ENCODE measurements at regions not wholly inside any gene's neighbourhood (a gene's known extent, or its start where the extent isn't known, plus 50 kb on each side); places are given as distances from the start of the nearest gene placed in this dataset.

- Histone ChIP-seq H4K20me1 (replicated peaks; ENCODE audit: control insufficient read depth, extremely low read depth, insufficient read depth, low read length) (no peaks in the 10 kb centered on the region), H3K9me3 (replicated peaks; ENCODE audit: control insufficient read depth, insufficient read depth, low read length) (no peaks in the 10 kb centered on the region), H3K4me1 (ENCODE audit: control insufficient read depth, extremely low read depth, insufficient read depth, low read length) (no peaks in the 10 kb centered on the region), H3K36me3 (ENCODE audit: control insufficient read depth in 2 of 2, extremely low read depth in 1 of 2, insufficient read depth in 2 of 2, low read length in 2 of 2) (no peaks in the 10 kb centered on the region), H3K4me3 (replicated peaks in 1 of 3; ENCODE audit: insufficient read depth in 1 of 3, low read depth in 1 of 3, low read length in 3 of 3) (no peak overlapping the region), H3K79me2 (ENCODE audit: control insufficient read depth, insufficient read depth, low read length) (no peaks in the 10 kb centered on the region), H3K27me3 (ENCODE audit: control insufficient read depth in 2 of 2, insufficient read depth in 2 of 2, low read length in 2 of 2) (no peaks in the 10 kb centered on the region), H3K9ac (replicated peaks; ENCODE audit: extremely low read depth, insufficient read depth, low read length) (no peak overlapping the region), H2AFZ (ENCODE audit: low read depth, low read length) (no peak overlapping the region), H3K4me2 (ENCODE audit: insufficient read depth, low read length) (no peak overlapping the region), H3K27ac (ENCODE audit: insufficient read depth, low read depth, low read length) (no peak overlapping the region), H3K9me1 (replicated peaks; ENCODE audit: control insufficient read depth, extremely low read depth, insufficient read depth, low read length) (no peaks in the 10 kb centered on the region)
- dilution Hi-C loops (cut with MboI; ENCODE audit: extremely low pct_ligation_motif_present, low sequenced_read_pairs): no loop called here
- no peak for TF ChIP-seq EZH2 (IDR thresholded peaks at IDR 0.05; ENCODE audit: borderline replicate concordance, low read depth, low read length, severe bottlenecking)
- TF ChIP-seq MAX (IDR thresholded peaks at IDR 0.05; ENCODE audit: insufficient read depth, insufficient read length): no peak
- no peak for TF ChIP-seq POLR2A (IDR thresholded peaks at IDR 0.05; ENCODE audit: low read depth, low read length)
- TF ChIP-seq GATA2 (IDR thresholded peaks at IDR 0.05; ENCODE audit: insufficient read depth, insufficient read length, low read depth, low read length): no peak
- TF ChIP-seq CTCF (IDR thresholded peaks at IDR 0.05; ENCODE audit: extremely low read depth in 1 of 2, insufficient read depth in 1 of 2, low read depth in 1 of 2, low read length in 2 of 2): no peak
- no peak for TF ChIP-seq FOS (IDR thresholded peaks at IDR 0.05; ENCODE audit: borderline replicate concordance, insufficient read depth, low read length)
- TF ChIP-seq MYC (IDR thresholded peaks at IDR 0.05; ENCODE audit: low read depth, low read length): no peak
- TF ChIP-seq JUN (IDR thresholded peaks at IDR 0.05; ENCODE audit: borderline replicate concordance, insufficient read depth, insufficient read length, low read depth): no peak
- TF ChIP-seq POLR2AphosphoS5 (IDR thresholded peaks at IDR 0.05; ENCODE audit: insufficient read depth, low read depth, low read length): no peak
- no peak for FAIRE-seq
- intact Hi-C loops (cut with micrococcal nuclease): no loop called here
- no peak for DNase-seq (ENCODE audit: low read depth, low spot score)
- ChIA-PET CTCF (interaction anchor here (1.2 kb wide), 1 partner anchor 11 kb away, joined by 4 read pairs; no protein-coding TSS in a partner anchor), POLR2A (no interaction called here)
- no TSS peak for BruUV-seq (replicated peaks)
Observed at GRCh38 chr11:28592141-28592540, 484.0 kb downstream of the METTL15 start.
